SK-N-SH treated with all-trans-retinoic acid at 6 μM for 48 hours (cell line): ENCODE measurements at regions not wholly inside any gene's neighbourhood (a gene's known extent, or its start where the extent isn't known, plus 50 kb on each side); places are given as distances from the start of the nearest gene placed in this dataset.

ENCODE experiments used
- ATAC-seq: fragments of 200-7000 bp; cut with Tn5 transposase; 3 replicates; pipeline ENCODE4 v1.9.1; 2020; ENCODE audit warnings: mild to moderate bottlenecking, moderate library complexity
- ARNTL ChIP-seq: fragments of 450-650 bp; formaldehyde crosslinking; IDR thresholded peaks from 2 replicates; pipeline ENCODE4 v1.5.0; 2020; ENCODE audit warnings: low read depth, mild to moderate bottlenecking, moderate library complexity, borderline replicate concordance
- BACH2 ChIP-seq: fragments of 250-450 bp; sonication (Bioruptor Pico); IDR thresholded peaks from 2 replicates; pipeline ENCODE4 v1.9.0; 2021; ENCODE audit warnings: mild to moderate bottlenecking, borderline replicate concordance
- CREB5 ChIP-seq: fragments of 250-450 bp; sonication (Bioruptor Pico); IDR thresholded peaks from 2 replicates; pipeline ENCODE4 v1.5.1; 2020; ENCODE audit warnings: low read depth, mild to moderate bottlenecking, moderate library complexity
- CSDC2 ChIP-seq: fragments of 250-450 bp; sonication (Bioruptor Pico); IDR thresholded peaks from 2 replicates; pipeline ENCODE4 v1.5.0; 2020; ENCODE audit warnings: mild to moderate bottlenecking, moderate library complexity
- CSRNP3 ChIP-seq: fragments of 250-450 bp; sonication (Bioruptor Pico); IDR thresholded peaks from 2 replicates; pipeline ENCODE4 v1.5.1; 2021; ENCODE audit warnings: mild to moderate bottlenecking, moderate library complexity
- ESRRG ChIP-seq: fragments of 250-450 bp; sonication (Bioruptor Pico); IDR thresholded peaks from 2 replicates; pipeline ENCODE4 v1.6.1; 2021; ENCODE audit warnings: mild to moderate bottlenecking
- GLIS3 ChIP-seq: fragments of 250-450 bp; sonication (Bioruptor Pico); IDR thresholded peaks from 2 replicates; pipeline ENCODE4 v1.5.0; 2020; ENCODE audit warnings: mild to moderate bottlenecking, moderate library complexity
- ISL1 ChIP-seq: fragments of 250-450 bp; sonication (Bioruptor Pico); IDR thresholded peaks from 2 replicates; pipeline ENCODE4 v2.1.2; 2022; ENCODE audit warnings: mild to moderate bottlenecking, moderate library complexity
- POU6F1 ChIP-seq: fragments of 250-450 bp; sonication (Bioruptor Pico); IDR thresholded peaks from 2 replicates; pipeline ENCODE4 v1.8.0; 2021; ENCODE audit warnings: low read depth, mild to moderate bottlenecking, moderate library complexity, borderline replicate concordance
- PPARA ChIP-seq: fragments of 250-450 bp; sonication (Bioruptor Pico); IDR thresholded peaks from 2 replicates; pipeline ENCODE4 v1.5.0; 2020; ENCODE audit warnings: mild to moderate bottlenecking, borderline replicate concordance
- RARB ChIP-seq: fragments of 250-450 bp; sonication (Bioruptor Pico); IDR thresholded peaks from 2 replicates; pipeline ENCODE4 v1.8.0; 2021; ENCODE audit warnings: mild to moderate bottlenecking, moderate library complexity
- SNAI2 ChIP-seq: fragments of 250-450 bp; sonication (Bioruptor Pico); IDR thresholded peaks from 2 replicates; pipeline ENCODE4 v1.5.0; 2020; ENCODE audit warnings: mild to moderate bottlenecking, moderate library complexity
- TCF4 ChIP-seq: fragments of 250-450 bp; sonication (Bioruptor Pico); IDR thresholded peaks from 2 replicates; pipeline ENCODE4 v1.8.0; 2021; ENCODE audit warnings: mild to moderate bottlenecking, moderate library complexity, borderline replicate concordance
- TOX ChIP-seq: fragments of 250-450 bp; sonication (Bioruptor Pico); IDR thresholded peaks from 2 replicates; pipeline ENCODE4 v1.8.0; 2021; ENCODE audit warnings: mild to moderate bottlenecking, moderate library complexity, borderline replicate concordance
- TSHZ2 ChIP-seq: fragments of 250-450 bp; sonication (Bioruptor Pico); IDR thresholded peaks from 2 replicates; pipeline ENCODE4 v1.5.0; 2020; ENCODE audit warnings: mild to moderate bottlenecking, moderate library complexity
- ZC3H10 ChIP-seq: fragments of 250-450 bp; sonication (Bioruptor Pico); IDR thresholded peaks from 2 replicates; pipeline ENCODE4 v1.5.1; 2021; ENCODE audit warnings: mild to moderate bottlenecking, moderate library complexity
- ZFP30 ChIP-seq: fragments of 450-650 bp; formaldehyde crosslinking; IDR thresholded peaks from 2 replicates; pipeline ENCODE4 v1.5.0; 2022; ENCODE audit warnings: mild to moderate bottlenecking, moderate library complexity
- ZNF565 ChIP-seq: fragments of 450-650 bp; formaldehyde crosslinking; conservative IDR thresholded peaks from 2 replicates; pipeline ENCODE4 v1.5.0; 2020; ENCODE audit warnings: low read depth, mild to moderate bottlenecking, moderate library complexity
- ZNF70 ChIP-seq: fragments of 450-650 bp; formaldehyde crosslinking; IDR thresholded peaks from 2 replicates; pipeline ENCODE4 v1.5.0; 2020; ENCODE audit warnings: mild to moderate bottlenecking, moderate library complexity

- ATAC-seq, result no peak
- TF ChIP-seq CSDC2 (CRISPR knock-in tag), result no peak
- no peak for TF ChIP-seq TSHZ2 (CRISPR knock-in tag)
- TF ChIP-seq ZNF70 (CRISPR knock-in tag), result no peak
- no peak for TF ChIP-seq GLIS3 (CRISPR knock-in tag)
- no peak for TF ChIP-seq TOX
- no peak for TF ChIP-seq ZFP30 (CRISPR knock-in tag)
- TF ChIP-seq POU6F1 (CRISPR knock-in tag), result no peak
- TF ChIP-seq ARNTL (CRISPR knock-in tag), result no peak
- no peak for TF ChIP-seq TCF4
- TF ChIP-seq RARB (CRISPR knock-in tag), result no peak
These were observed 427.7 kb upstream of the HS6ST1 start for GRCh38 chr2:128746356-128746755.

- ATAC-seq, result no peak
- TF ChIP-seq CSDC2 (CRISPR knock-in tag), result no peak
- TF ChIP-seq ARNTL (CRISPR knock-in tag), result no peak
- TF ChIP-seq TCF4, result no peak
- TF ChIP-seq CSRNP3 (CRISPR knock-in tag), result no peak
These were observed 429.7 kb upstream of the HS6ST1 start for GRCh38 chr2:128748336-128748735.

- TF ChIP-seq ARNTL (CRISPR knock-in tag) (no peak), BACH2 (CRISPR knock-in tag) (no peak), ZNF70 (CRISPR knock-in tag) (no peak), TSHZ2 (CRISPR knock-in tag) (no peak), POU6F1 (CRISPR knock-in tag) (no peak), SNAI2 (no peak), ZC3H10 (no peak), GLIS3 (CRISPR knock-in tag) (no peak), CSRNP3 (CRISPR knock-in tag) (no peak), ZNF565 (no peak), ESRRG (CRISPR knock-in tag) (no peak), CSDC2 (CRISPR knock-in tag) (no peak), TCF4 (no peak), ZFP30 (CRISPR knock-in tag) (no peak), TOX (no peak), ISL1 (CRISPR knock-in tag) (no peak), CREB5 (CRISPR knock-in tag) (no peak), PPARA (CRISPR knock-in tag) (no peak)
- ATAC-seq, result no peak
These were observed 430.4 kb upstream of the HS6ST1 start for GRCh38 chr2:128748835-128749605.
